RPMI8226 (cell line): ENCODE measurements at regions not wholly inside any gene's neighbourhood (a gene's known extent, or its start where the extent isn't known, plus 50 kb on each side); places are given as distances from the start of the nearest gene placed in this dataset.
A peak's percentile ranks its signal among the peaks of the same experiment; 100 is the strongest.

Experiments used
- DNase-seq: peaks from one replicate; pipeline ENCODE4 v3.0.0-alpha.2; 2015

DNA sequence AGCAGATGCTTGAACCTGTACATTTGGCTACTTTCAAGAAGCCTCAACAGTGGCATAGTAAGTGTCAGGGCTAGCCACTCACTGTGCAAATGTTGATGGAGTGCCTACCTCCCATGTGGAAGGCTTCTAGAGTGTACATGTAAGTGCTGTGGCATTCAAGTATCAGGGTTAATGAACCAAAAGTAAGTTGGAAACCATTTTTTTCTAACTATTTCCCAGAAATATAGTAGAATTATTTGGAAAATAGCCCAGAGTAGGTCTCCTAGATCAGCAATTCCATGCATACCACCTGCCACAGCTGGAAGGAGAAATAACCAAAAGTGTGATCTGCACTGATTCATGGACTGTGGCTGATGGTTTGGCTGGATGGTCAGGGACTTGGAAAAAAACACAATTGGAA, 53.3 kb downstream of the FOXD1 start:
- no peak for DNase-seq

DNA sequence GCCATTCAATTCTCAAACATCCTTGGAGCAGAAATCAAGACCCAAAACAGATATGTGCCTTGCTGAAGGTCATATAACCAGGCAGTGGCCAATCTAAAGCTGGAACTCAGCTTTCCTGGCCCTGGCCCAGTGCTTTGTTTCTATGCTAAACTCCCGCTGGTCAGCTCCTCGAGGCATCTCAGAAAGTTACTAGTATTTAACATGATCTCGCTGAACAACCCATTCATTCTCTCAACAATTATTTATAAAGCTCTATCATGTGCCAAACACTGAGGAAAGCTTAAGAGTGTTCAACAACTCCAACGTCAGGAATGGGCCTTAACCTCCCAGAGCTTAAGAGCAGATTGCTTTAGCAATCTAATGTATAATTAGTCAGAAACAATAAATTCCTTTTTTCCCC, 54.0 kb downstream of the FOXD1 start:
- DNase-seq: no peak

DNA sequence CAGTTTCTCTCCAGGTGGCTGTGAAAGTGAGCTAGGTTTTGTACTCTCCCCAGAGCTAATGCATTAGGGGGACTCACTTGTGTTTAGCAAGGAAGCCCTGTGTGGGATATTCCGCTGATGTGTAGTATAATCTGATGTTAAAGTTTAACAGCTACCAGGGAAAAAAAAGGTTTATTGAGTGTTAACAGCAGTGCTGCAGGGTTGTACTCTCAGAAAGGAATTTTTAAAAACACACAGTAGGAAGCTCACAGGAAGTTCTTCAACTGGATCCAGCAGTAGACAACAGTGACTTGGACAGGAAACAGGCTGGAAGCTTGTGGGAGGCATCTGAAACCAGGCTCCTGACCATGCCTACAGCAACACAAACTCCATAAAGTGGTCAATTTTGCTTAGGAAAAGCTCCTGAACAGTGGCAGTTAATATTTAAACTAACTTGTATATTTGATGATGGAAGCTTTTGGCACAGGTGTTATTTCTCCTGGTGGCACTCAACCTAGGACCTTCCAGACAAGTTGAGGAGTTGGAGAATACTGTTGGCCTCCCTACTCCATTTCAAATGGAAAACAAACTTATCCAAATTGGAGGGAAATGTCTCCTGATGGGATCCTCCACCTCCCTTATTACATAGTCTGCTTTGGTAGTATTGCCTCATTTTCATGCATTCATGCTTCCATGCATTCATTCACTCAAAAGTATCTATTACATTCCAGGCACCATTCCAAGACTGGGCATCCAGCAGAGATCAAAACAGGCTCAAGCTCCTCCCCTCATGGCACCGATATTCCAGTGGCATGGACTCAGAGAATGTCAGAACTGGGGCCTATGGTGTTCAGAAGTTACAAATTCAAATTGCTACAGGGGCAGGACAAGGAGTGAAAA, 54.7 kb downstream of the FOXD1 start:
- DNase-seq: no peak

DNA sequence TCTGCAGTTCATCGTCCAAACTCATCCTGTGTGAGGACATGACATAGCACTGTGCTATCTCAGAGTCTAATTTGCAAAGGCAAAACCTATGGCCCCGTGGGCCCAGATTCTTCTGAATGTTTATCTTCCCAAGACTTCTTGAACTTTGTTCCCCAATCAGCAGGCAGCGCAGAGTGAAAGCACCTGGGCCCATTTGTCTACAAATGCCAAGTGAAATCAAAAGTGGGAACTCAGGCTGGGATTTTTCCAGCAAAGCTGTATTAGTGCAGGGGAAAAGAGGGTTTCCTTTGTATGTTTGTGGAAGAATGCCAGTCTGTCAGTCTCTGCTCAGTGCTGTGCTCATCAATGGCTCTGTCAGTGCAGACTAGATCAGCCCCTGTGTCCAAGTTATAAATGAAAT, 55.8 kb downstream of the FOXD1 start:
- DNase-seq: no peak

DNA sequence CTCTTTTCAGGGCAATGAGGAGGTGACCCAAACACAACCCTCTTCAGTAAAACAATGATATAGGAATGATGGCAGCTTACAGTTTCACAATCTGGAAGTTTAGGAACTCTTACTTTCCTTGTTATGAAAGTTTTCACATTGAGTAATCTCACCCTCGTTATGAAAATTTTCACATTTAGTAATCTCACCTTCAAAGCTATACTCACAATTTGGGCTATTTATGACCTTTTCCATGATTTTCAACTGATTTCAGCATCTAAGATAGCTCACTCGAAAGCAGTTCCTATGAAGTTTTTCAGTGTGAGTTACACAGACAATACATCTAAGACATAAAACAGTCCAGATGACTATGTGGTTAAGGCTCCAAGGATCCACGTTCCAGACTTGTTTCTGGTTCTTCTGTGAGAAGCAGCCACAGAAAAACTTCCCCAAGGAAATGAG, 57.1 kb downstream of the FOXD1 start:
- DNase-seq: no peak

DNA sequence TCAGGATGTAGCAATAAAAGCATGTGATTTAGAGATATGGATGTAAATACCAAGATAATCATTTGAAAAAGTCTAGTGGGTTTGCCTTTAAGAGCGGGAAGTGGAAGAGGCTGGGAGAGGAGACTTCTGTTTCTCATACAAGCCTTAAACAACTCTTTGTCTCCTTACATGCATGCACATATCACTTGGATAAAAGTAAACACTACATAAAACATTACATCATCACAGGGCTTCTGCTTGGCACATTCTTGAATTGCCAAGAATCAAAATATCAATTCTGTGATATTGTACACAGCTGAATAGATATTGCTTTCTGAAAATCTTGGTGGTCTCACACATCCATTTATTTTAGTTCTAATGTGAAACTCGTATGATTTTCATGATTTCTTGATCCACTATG, 57.6 kb downstream of the FOXD1 start:
- no peak for DNase-seq

DNA sequence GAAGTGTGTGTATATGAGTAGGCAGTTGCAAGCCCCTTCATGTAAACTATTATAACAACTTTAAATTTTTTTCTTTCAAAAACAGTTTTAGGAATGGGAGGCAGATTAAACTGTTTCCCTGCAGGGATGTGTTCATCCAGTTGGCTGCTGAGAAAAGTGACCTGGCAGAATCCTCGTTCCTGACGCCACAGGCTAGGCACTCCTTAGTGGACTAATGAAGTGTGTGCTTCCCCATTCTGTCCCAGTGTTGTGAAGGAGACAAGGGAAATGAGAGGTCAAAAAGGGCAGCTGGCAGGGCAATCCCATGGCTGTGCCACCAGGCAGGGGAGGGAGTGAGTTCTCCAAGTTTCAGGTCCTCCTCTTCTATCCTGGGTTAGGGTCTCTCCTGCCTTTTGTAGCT, 59.8 kb downstream of the FOXD1 start:
- no peak for DNase-seq

DNA sequence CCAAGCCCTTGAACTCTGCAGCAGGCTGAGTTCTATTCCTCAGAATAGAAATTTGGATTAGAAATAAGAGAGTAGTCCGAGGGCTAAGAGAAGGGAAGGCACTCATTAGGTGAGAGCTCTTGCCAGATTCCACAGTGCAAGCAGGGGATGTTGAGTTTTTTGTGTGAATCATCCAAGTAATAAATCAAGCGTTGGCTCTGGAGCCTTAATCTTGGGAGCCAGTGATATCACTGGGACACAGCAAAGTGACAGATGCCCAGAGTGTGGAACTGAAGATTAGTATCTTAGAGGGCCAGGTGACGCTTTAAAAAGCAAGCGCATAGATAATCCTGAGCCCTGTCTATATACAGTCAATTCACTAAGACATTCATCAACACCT, 60.3 kb downstream of the FOXD1 start:
- no peak for DNase-seq

DNA sequence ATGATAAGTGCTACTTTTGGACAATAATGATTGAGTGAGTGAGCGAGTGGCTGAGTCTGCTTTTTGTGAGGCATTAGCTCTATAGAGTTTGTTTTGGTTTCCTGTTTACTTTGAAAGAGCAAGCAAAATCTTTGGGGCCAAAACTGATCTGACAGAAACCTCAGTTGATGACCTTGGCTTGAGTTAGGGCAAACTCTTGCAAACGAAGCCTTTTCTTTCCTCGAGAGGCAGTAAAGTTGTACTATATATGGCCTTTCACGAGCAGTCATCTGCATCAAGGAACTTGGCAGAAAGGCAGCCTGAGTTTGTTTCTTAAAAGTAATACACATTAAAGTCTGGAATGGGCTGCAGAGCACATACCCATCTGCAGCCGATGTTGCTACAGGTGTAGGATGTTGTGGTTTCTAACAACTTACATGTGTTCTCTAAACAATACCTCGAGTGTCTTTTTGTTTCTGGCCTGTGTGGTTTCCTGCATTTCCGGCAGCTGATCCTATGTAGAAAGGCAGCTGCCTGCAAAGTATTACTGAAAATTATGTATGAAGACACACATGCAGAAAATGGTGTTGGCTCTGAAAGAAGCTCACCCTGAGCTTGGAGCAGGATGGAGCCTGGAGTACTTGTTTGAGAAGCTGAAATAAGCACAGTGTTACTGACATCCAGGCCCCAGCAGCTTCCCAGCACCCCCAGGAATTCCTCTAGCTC, 60.8 kb downstream of the FOXD1 start:
- peak; percentile 85 for DNase-seq

DNA sequence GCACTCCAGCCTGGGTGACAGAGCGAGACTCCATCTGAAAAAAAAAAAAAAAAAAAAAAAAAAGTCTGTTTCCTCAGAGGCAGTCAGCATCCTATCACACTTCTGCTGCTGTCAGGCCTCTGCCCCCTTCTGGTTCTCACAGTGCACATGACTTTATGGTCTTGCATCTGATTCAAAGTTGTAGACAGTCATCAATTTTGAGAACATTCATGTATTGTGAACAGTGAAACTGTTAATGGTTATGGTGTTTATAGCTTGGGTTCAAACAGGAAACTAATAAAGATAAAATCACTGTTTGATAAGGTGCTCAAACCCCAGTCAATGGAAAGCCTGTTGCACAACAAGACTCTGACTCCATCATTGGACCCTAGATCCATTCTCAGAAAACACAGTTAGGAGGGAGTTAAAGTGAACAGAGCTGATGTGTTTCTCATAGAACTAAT, 61.4 kb downstream of the FOXD1 start:
- DNase-seq: peak; percentile 40

DNA sequence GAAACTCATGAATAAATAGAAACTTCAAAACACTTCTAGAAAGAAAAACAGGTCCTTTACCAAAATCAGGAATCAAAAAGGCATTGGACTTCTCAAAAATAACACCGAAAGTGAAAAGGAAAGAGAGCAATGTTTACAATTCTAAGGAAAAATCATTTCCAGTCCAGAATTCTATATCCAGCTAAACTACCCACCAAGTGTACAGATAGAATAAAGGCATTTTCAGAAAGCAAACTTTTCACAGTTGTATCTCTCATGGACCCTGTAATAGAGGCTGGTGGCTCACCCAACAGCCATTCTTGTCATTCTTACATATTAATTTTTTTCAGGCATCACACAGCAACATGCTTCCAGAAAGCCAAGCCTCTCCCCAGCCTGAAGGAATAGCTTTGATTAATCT, 63.7 kb downstream of the FOXD1 start:
- no peak for DNase-seq

DNA sequence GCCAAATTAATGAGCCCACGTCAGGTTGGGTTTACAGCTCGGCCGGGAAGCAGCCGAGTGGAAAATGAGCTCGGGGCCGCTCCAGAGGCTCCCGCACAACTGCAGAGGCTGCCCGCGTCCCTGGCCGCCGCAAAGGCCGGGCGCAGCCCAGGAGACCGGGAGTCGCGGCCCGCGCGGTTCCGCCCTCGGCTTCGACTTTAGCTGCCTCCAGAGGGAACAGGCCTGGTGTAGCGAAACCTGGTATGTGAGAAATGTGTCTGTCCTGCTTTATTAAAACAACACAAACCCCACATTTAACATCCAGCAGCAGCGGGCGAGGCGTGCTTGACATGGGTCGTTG, 66.2 kb downstream of the FOXD1 start:
- DNase-seq: no peak

DNA sequence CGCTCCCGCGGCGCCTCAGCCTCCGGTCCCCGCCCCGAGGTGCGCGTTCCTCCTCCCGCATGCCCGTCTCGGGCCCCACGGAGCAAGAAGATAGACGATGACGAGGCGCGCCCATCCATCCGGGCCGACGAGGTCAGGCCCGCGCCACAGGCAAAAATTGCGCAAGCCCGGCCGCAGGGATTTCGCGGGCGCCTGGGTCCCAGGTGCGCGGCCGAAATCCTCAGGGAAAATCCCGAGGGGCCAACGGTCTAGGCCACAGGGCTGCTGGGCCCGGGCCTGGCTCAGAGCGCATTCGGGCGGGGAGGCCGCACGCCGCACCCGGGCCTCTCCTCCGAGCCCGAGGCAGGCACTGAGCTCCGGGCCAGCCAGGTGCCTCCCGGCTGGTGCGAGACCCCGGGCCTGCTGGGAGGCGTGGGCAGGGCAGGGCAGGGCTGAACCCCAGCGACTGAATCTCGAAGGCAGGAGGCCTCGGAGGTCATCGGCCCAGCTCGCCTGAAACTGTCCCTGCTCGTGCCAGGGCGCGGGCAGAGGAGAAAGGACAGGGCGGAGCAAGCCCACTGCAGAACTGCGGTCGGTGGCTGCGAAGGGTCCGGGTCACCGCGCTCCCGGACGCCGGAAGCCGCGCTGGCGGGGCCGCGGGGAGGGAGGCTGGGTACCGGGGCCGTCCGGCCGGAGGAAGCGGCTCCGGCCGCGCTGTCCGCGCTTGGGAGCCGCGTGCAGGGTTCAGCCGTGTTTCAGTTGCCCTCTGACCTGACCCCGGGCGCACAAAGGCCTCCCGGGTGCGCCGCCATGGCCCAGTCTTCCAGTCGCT, 66.8 kb downstream of the FOXD1 start:
- no peak for DNase-seq

DNA sequence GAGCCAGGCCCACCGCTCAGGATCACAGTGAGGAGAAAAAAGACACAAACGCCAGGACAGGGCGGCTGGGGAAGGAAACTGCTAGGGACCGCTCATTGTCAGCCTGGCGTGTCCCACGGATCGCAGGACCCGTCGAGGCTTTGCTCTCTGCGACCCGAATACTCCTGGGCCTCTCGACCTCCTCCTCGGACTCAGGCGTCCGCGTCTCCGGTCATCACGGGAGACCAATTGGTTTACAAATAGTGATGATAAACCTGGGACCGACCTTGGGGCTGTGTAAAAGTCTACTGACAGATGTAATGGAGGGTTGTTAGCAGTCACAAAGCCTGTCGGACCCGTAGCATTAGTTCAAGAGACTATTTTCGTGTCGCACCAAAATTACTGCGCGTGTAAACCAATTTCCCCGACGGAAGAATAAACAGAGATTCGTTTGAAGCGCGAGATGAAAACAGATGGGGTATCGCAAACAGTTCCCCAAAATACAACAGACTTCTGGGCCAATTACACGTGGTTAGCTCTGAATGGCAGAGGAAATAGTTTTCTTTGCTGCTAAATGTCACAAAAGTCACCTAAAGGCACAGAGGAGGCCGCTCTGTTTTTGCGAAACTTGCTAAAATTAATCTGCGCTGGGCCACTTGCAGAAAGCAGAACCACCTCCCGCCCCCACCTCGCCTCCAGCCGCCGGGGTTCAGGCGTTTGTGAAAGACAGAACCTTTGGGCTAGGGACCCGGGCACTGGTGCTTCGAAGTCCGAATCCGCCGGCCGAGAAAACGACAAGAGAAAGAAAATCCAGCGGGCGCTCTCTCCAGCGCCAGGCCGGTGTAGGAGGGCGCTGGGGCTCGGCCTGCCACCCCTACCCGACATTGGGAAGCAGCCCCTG, 67.6 kb downstream of the FOXD1 start:
- DNase-seq: no peak

DNA sequence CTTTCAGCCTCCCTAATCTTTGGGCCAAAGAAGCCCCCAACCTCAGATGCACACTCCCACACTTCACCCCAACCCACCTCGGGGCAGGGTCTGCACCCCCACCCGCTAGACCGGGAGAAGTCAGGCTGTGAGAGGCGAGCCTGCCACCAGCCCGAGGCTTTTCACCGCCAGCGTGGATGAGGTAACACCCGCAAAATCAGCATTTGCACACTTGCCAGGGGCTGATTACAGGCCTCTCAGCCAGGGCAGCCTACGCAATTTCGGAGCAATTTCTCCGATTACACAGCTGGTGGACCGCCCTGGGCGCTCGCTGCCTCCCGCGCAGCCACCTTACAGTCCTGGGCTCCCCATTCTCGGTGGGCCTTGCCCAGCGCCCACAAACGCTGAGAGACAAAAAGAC, 68.5 kb downstream of the FOXD1 start:
- DNase-seq: no peak

DNA sequence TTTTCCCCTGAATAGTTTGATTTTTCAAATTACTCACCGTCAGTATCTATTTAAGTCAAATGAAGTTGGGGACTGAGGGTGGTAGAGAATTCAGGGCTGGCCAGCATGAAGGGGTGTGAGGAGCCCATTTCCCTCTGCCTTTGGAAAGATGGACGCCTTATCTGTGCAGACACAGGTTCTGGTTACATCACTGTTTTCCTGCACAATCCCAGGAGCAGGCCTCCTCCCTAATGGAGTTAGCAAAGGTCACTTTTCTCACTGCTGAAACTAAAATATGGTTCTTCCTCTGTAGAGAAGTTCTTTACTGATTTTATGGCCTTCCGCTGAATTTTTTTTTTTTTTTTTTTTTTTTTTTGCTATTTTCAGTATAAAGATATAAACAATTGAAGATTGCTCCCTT, 69.1 kb downstream of the FOXD1 start:
- DNase-seq: no peak

DNA sequence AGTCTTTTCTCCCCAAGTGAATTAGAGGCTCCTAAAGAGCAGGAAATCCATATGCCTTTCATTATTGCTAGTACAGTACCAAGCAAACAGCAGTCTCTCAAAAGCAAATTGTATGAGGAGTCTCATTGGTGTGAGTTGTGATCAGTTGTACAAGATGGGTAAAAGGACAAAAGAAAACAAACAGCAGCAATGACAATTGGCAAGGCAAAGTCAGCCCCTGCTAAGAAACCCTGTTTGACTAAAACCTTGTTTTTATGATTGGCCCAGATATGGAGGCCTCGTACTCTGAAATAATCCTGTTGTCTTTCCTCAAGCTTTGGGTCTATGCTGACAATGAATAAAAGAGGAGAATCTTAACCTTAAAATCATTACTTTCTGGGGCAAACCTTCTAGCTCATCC, 69.8 kb downstream of the FOXD1 start:
- no peak for DNase-seq

DNA sequence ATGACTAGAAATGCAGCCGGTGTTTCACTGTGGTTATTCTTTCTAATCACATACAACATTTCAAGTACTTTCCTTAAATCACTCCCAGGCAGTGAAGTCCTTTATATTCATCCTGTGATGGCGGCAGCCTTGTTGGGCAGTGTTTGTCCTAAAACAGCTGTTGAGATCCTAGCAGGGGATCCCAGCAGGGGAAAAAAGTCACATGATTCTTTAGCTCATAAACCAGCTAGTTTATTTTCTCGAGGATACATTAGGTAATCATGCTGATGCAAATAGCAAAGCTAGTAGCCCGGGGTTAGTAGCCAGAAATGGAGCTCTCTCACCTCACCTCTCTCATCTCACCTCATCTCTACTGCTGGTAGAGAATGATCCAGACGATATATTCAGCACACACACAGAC, 70.5 kb downstream of the FOXD1 start:
- no peak for DNase-seq

DNA sequence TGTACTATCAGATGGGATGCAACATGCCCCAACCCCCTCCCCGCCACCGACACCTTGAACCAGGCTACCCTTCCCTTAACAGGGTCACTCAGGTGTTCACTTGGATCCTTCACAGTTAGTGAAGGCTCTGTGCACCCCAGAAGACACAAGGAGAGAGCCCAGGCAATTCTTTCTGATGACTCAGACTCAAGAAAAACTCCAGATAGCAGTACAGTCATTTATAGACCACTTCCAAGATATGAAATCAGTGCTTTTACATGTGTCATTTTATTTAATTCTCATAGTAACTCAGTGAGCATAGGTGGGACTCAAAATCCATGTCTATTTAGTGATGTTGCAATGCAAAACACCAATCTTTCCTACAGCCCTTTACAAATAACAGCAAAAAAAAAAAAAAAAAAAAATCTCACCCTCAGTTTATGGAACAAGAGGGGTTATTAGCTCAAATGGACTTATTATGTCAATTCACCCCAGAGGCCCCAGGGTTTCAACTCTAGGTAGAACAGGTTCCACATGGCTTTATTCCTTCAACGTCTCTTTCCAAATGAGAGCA, 71.9 kb downstream of the FOXD1 start:
- DNase-seq: no peak

DNA sequence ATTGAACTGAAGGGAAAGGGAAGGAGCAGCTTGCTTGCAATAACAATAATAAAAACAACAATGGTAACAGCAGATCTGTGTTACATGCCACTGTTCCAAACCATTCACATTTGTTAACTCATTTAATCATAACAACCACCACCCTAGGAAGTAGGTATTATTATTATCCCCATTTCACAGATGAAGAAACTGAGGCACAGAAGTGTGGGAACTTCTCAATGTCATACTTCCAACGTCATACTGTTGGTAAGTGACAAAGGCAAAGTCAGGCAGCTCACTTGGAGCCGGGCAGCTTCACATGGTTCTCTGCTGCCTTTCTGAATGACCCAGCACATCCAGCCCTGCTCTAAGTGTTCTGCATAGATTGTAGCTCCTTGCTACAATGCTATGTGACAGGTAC, 72.6 kb downstream of the FOXD1 start:
- no peak for DNase-seq

DNA sequence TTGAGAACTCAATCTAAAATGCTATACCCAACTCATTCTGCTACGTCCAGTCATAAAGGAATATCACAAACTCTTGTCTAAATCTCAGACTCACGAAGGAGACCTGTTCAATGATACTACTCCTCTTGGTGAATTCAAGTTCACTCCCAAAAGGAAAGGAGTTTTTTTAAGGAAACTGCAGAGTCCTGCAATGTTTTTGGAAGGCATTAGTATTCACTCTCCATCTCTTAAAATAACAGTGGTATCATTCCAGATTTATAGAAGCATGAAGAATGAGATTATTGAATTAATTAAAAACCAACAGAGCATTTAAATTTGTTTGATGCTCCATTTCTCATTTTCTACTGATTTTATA, 73.4 kb downstream of the FOXD1 start:
- no peak for DNase-seq

DNA sequence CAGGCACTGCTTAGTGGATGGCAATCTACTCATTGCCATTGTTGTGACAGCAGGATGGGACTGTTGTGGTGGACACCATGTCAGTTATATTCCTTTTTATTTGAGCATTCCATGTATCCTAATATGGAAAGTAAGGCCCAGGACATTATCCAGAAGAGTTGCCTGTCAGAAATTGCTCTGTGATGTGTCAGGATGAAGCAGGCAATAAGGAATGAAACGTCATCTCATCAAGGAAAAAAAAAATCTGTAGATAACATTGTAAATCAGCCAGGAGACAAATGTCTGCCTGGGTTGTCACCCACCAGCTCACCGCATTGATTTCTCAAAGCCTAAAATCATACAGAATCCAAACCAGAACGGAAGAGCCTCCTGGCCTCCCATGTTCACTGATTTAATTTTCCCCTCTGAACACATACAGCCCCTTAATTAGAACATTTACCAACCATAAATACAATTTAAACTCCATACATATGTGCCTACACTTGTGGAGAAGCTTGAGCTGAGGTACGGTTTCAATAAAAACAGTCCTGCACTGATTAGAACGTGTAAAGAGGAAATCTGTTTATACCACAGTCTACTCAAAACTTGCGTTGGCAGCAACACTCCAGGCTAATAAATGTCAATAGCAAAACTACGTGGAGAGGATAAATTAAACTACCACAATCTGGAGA, 73.9 kb downstream of the FOXD1 start:
- DNase-seq: no peak
